Middle frontal gyrus (tissue), 1 donor: ENCODE measurements at regions not wholly inside any gene's neighbourhood (a gene's known extent, or its start where the extent isn't known, plus 50 kb on each side); places are given as distances from the start of the nearest gene placed in this dataset.

ENCODE experiments used
- DNase-seq: peaks from one replicate; pipeline ENCODE4 v3.0.0-alpha.2; 2015; ENCODE audit warnings: low spot score; ENCODE audit errors: extremely low spot score

GRCh38 chr11:31863170-31863832 lies 52.2 kb upstream of the PAX6 start:
- no peak for DNase-seq

GRCh38 chr11:31861011-31861410 lies 49.9 kb upstream of the PAX6 start:
- DNase-seq, result no peak
